ENCODE measurements at regions not wholly inside any gene's neighbourhood (a gene's known extent, or its start where the extent isn't known, plus 50 kb on each side); places are given as distances from the start of the nearest gene placed in this dataset.

GRCh38 chr7:18330548-18330947, 165.0 kb upstream of the HDAC9 start:
- H4K20me1 ChIP-seq (ENCODE audit: insufficient read depth, low read length) = no peaks in the 10 kb centered on the region
- H3K4me1 ChIP-seq (ENCODE audit: insufficient read depth, low read length) = no peaks in the 10 kb centered on the region
- ChIA-PET CTCF (ENCODE audit: low intra/inter-chr PET ratio, low total read pairs) (no interaction called here), POLR2A (no interaction called here)
- BruUV-seq (replicated peaks) = no TSS peak
- in situ Hi-C loops (cut with HindIII; ENCODE audit: extremely low pct_ligation_motif_present, low pct_unique_long_range_greater_than_20kb) (no loop called here), intact Hi-C loops (cut with micrococcal nuclease; ENCODE audit: unreplicated experiment) (no loop called here)
- no peaks in the 10 kb centered on the region for H3K36me3 ChIP-seq (replicated peaks in 1 of 2; ENCODE audit: control insufficient read depth in 1 of 2, insufficient read depth in 2 of 2, low read length in 2 of 2)
- no peak overlapping the region for H3K4me3 ChIP-seq (replicated peaks in 1 of 3; ENCODE audit: insufficient read depth in 1 of 3, low read depth in 2 of 3, low read length in 3 of 3)
- no peak for DNase-seq (ENCODE audit: low spot score)
- no peak overlapping the region for H2AFZ ChIP-seq (ENCODE audit: low read length)
- H3K27me3 ChIP-seq (ENCODE audit: control insufficient read depth in 1 of 2, insufficient read depth in 2 of 2, low read length in 2 of 2) = no peaks in the 10 kb centered on the region; a peak in 1 of 5 replicates
- FAIRE-seq = no peak
- no peaks in the 10 kb centered on the region for H3K79me2 ChIP-seq (ENCODE audit: insufficient read depth, low read length)
- TF ChIP-seq ZKSCAN8 (CRISPR knock-in tag; IDR thresholded peaks at IDR 0.05; ENCODE audit: borderline replicate concordance) (no peak), NAIF1 (CRISPR knock-in tag; IDR thresholded peaks at IDR 0.05; ENCODE audit: borderline replicate concordance) (no peak), TRIM22 (IDR thresholded peaks at IDR 0.05) (no peak), ELF4 (CRISPR knock-in tag; IDR thresholded peaks at IDR 0.05; ENCODE audit: borderline replicate concordance) (no peak), ZNF605 (CRISPR knock-in tag; IDR thresholded peaks at IDR 0.05) (no peak), NR1H2 (CRISPR knock-in tag; IDR thresholded peaks at IDR 0.05; ENCODE audit: borderline replicate concordance, low read depth) (no peak), PRDM10 (CRISPR knock-in tag; IDR thresholded peaks at IDR 0.05; ENCODE audit: low read depth) (no peak), ZFY (CRISPR knock-in tag; IDR thresholded peaks at IDR 0.05) (no peak), TEF (CRISPR knock-in tag; IDR thresholded peaks at IDR 0.05) (no peak), ZNF225 (CRISPR knock-in tag; IDR thresholded peaks at IDR 0.05) (no peak), ZZZ3 (CRISPR knock-in tag; IDR thresholded peaks at IDR 0.05; ENCODE audit: borderline replicate concordance) (no peak), NKX3-1 (CRISPR knock-in tag; IDR thresholded peaks at IDR 0.05) (no peak), ZFP36L2 (CRISPR knock-in tag; IDR thresholded peaks at IDR 0.05) (no peak)
- no peak overlapping the region for H3K27ac ChIP-seq (ENCODE audit: extremely low read length, insufficient read depth, low read length)
- no peak overlapping the region for H3K9ac ChIP-seq (ENCODE audit: insufficient read depth, low read depth, low read length)
- no peaks in the 10 kb centered on the region for H3K9me3 ChIP-seq (ENCODE audit: low read length)
- no peak overlapping the region for H3K4me2 ChIP-seq (ENCODE audit: low read depth, low read length)
- ATAC-seq = no peak
